ENCODE measurements at regions not wholly inside any gene's neighbourhood (a gene's known extent, or its start where the extent isn't known, plus 50 kb on each side); places are given as distances from the start of the nearest gene placed in this dataset.

- no peak for DNase-seq
Observed at GRCh38 chr11:15699978-15700377, 585.3 kb downstream of the INSC start.

- no peak for DNase-seq
Observed at GRCh38 chr11:15700456-15700855, 585.7 kb downstream of the INSC start.

GRCh38 chr11:15704064-15704463 is 589.3 kb downstream of the INSC start:
- DNase-seq = no peak

GRCh38 chr11:15704556-15704955 is 589.8 kb downstream of the INSC start:
- no peak for DNase-seq

GRCh38 chr11:15705891-15706290 is 591.2 kb downstream of the INSC start:
- no peak for DNase-seq

GRCh38 chr11:15707194-15707593 is 592.5 kb downstream of the INSC start:
- no peak for DNase-seq

- DNase-seq = no peak
Observed at GRCh38 chr11:15707971-15708370, 593.2 kb downstream of the INSC start.

- DNase-seq = no peak
Observed at GRCh38 chr11:15710580-15711275, 596.0 kb downstream of the INSC start.

GRCh38 chr11:15711311-15711710 is 596.6 kb downstream of the INSC start:
- no peak for DNase-seq

- no peak for DNase-seq
Observed at GRCh38 chr11:15714641-15715399, 600.1 kb downstream of the INSC start.

GRCh38 chr11:15716550-15716949 is 601.8 kb downstream of the INSC start:
- DNase-seq = no peak

GRCh38 chr11:15720460-15720859 is 605.7 kb downstream of the INSC start:
- no peak for DNase-seq

- no peak for DNase-seq
Observed at GRCh38 chr11:15723966-15724365, 609.2 kb downstream of the INSC start.

GRCh38 chr11:15724601-15725000 is 609.9 kb downstream of the INSC start:
- no peak for DNase-seq

- DNase-seq = no peak
Observed at GRCh38 chr11:15725246-15725645, 610.5 kb downstream of the INSC start.

GRCh38 chr11:15726221-15726746 is 611.6 kb downstream of the INSC start:
- no peak for DNase-seq

- DNase-seq = no peak
Observed at GRCh38 chr11:15726893-15727519, 612.3 kb downstream of the INSC start.

- DNase-seq = no peak
Observed at GRCh38 chr11:15727520-15727914, 612.8 kb downstream of the INSC start.

- no peak for DNase-seq
Observed at GRCh38 chr11:15728207-15728606, 613.5 kb downstream of the INSC start.

GRCh38 chr11:15730263-15730994 is 615.7 kb downstream of the INSC start:
- DNase-seq = no peak

- no peak for DNase-seq
Observed at GRCh38 chr11:15730995-15731385, 616.3 kb downstream of the INSC start.

- no peak for DNase-seq
Observed at GRCh38 chr11:15735706-15736105, 620.6 kb downstream of the SOX6 start.

GRCh38 chr11:15737320-15737719 is 619.0 kb downstream of the SOX6 start:
- no peak for DNase-seq
